Right lobe of liver (tissue), 4 donors: ENCODE measurements at regions not wholly inside any gene's neighbourhood (a gene's known extent, or its start where the extent isn't known, plus 50 kb on each side); places are given as distances from the start of the nearest gene placed in this dataset.
"Not testable (repeated sequence)": the region's sequence is repeated elsewhere in the genome, so short reads cannot be mapped to it uniquely, and the experiment has no call there.

Experiments used
- POLR2A ChIP-seq: fragments of 450-650 bp; IDR thresholded peaks from one replicate; pipeline ENCODE4 v1.6.1; 2017; ENCODE audit warnings: antibody characterized with exemption, mild to moderate bottlenecking
- TF ChIP-seq, protein P1 (sequence below), 4 donors: fragments of 200-600 bp in 3 of 4; fragments of 450-650 bp in 1 of 4; IDR thresholded peaks; one replicate each; pipeline versions ENCODE4 v1.5.1 to v1.8.0; 2016 to 2022; ENCODE audit warnings: antibody characterized with exemption in 4 of 4, mild to moderate bottlenecking in 2 of 4
- donor health status: DM: no; HTN: no; CAD: no.
- donor health status: DM: no; HTN: no; CAD: no.
- donor health status: DM: no; HTN: yes; CAD: no.

- TF ChIP-seq, protein P1, sequence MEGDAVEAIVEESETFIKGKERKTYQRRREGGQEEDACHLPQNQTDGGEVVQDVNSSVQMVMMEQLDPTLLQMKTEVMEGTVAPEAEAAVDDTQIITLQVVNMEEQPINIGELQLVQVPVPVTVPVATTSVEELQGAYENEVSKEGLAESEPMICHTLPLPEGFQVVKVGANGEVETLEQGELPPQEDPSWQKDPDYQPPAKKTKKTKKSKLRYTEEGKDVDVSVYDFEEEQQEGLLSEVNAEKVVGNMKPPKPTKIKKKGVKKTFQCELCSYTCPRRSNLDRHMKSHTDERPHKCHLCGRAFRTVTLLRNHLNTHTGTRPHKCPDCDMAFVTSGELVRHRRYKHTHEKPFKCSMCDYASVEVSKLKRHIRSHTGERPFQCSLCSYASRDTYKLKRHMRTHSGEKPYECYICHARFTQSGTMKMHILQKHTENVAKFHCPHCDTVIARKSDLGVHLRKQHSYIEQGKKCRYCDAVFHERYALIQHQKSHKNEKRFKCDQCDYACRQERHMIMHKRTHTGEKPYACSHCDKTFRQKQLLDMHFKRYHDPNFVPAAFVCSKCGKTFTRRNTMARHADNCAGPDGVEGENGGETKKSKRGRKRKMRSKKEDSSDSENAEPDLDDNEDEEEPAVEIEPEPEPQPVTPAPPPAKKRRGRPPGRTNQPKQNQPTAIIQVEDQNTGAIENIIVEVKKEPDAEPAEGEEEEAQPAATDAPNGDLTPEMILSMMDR (IDR thresholded peaks at IDR 0.05), result peak in 3 of 4 donors; percentile 12 to 24 (median 15)
- TF ChIP-seq POLR2A, result not testable (repeated sequence)
Measured at GRCh38 chr22:10934704-10935103, 4593.3 kb upstream of the OR11H1 start.
